ENCODE measurements at regions not wholly inside any gene's neighbourhood (a gene's known extent, or its start where the extent isn't known, plus 50 kb on each side); places are given as distances from the start of the nearest gene placed in this dataset.

- dilution Hi-C loops (cut with HindIII; ENCODE audit: low sequenced_read_pairs, unreplicated experiment): no loop called here
- H3K9me1 ChIP-seq (ENCODE audit: insufficient read depth, low read length): no peaks in the 10 kb centered on the region
- H2BK20ac ChIP-seq (ENCODE audit: low read depth, low read length): no peak overlapping the region
- H3K18ac ChIP-seq (ENCODE audit: low read depth, low read length): no peak overlapping the region
- ChIA-PET CTCF (interaction anchor here (0.9 kb wide), 1 partner anchor 112 kb away, joined by 4 read pairs; no protein-coding TSS in a partner anchor), POLR2A (ENCODE audit: unreplicated experiment) (no interaction called here)
- H3K4me1 ChIP-seq (ENCODE audit: control insufficient read depth, insufficient read depth, low read length): peaks cover 13% of the 10 kb centered on the region
- in situ Hi-C loops (cut with MboI; ENCODE audit: low sequenced_read_pairs): no loop called here
- H4K20me1 ChIP-seq (ENCODE audit: insufficient read depth, low read length): no peaks in the 10 kb centered on the region
- no peaks in the 10 kb centered on the region for H3K79me1 ChIP-seq (ENCODE audit: low read depth in 1 of 2, low read length in 2 of 2)
- no peak overlapping the region for H3K4ac ChIP-seq (ENCODE audit: low read depth, low read length)
- H2AK9ac ChIP-seq (replicated peaks; ENCODE audit: low read depth, low read length, poor library complexity): no peak overlapping the region
- BruUV-seq (replicated peaks): no TSS peak
- H3K4me3 ChIP-seq (ENCODE audit: insufficient read depth, low read depth, low read length): no peak overlapping the region
- H2BK15ac ChIP-seq (ENCODE audit: low read depth, low read length): no peak overlapping the region
- no peak overlapping the region for H3K14ac ChIP-seq (replicated peaks; ENCODE audit: low read depth, low read length)
- peak overlapping the region; percentile 15 for H2AFZ ChIP-seq (replicated peaks; ENCODE audit: low read length, poor library complexity)
- DNase-seq (no peak), ATAC-seq (ENCODE audit: low read depth) (no peak)
- no peak overlapping the region for H2BK5ac ChIP-seq (ENCODE audit: low read depth, low read length, poor library complexity, severe bottlenecking)
- H4K91ac ChIP-seq (ENCODE audit: insufficient read depth, low read depth, low read length): no peak overlapping the region
- 0 out of 2 replicates have a peak overlapping the region, but pooled peaks have one; percentile 24 for H2AK5ac ChIP-seq (ENCODE audit: low read depth, low read length)
- H3K56ac ChIP-seq (ENCODE audit: extremely low read depth, insufficient read depth, low read length): no peak overlapping the region
- H4K8ac ChIP-seq (ENCODE audit: low read depth in 2 of 2, low read length in 2 of 2): no peak overlapping the region
- H3K9me3 ChIP-seq (ENCODE audit: control insufficient read depth, insufficient read depth, low read length): no peaks in the 10 kb centered on the region
- H3K4me2 ChIP-seq (ENCODE audit: low read depth, low read length): no peak overlapping the region
- H3K23ac ChIP-seq (ENCODE audit: low read depth, low read length): no peak overlapping the region
- H3K27ac ChIP-seq (ENCODE audit: insufficient read depth, low read length): no peak overlapping the region
- H4K5ac ChIP-seq (ENCODE audit: low read depth, low read length): no peak overlapping the region
- no peaks in the 10 kb centered on the region for H3K36me3 ChIP-seq (ENCODE audit: control insufficient read depth, insufficient read depth, low read length)
- no peaks in the 10 kb centered on the region for H3K27me3 ChIP-seq (ENCODE audit: control insufficient read depth, insufficient read depth, low read length)
- H2BK120ac ChIP-seq (ENCODE audit: low read depth, low read length): no peak overlapping the region
- no peak for TF ChIP-seq RAD21 (IDR thresholded peaks at IDR 0.05; ENCODE audit: low read length)
- no peak for TF ChIP-seq ELK1 (IDR thresholded peaks at IDR 0.05; ENCODE audit: borderline replicate concordance, low read depth, low read length)
- TF ChIP-seq BHLHE40 (IDR thresholded peaks at IDR 0.05; ENCODE audit: low read depth, low read length): no peak
- TF ChIP-seq USF2 (IDR thresholded peaks at IDR 0.05; ENCODE audit: low read depth, low read length): no peak
- TF ChIP-seq CTCF (conservative IDR thresholded peaks at IDR 0.05; ENCODE audit: low read depth, low read length): no peak
- no peak for TF ChIP-seq SMC3 (IDR thresholded peaks at IDR 0.05; ENCODE audit: low read depth, low read length)
- no peak for TF ChIP-seq POLR2A (IDR thresholded peaks at IDR 0.05; ENCODE audit: low read depth, low read length)
- no peak for TF ChIP-seq FOS (IDR thresholded peaks at IDR 0.05; ENCODE audit: low read depth, low read length)
- TF ChIP-seq MXI1 (IDR thresholded peaks at IDR 0.05; ENCODE audit: borderline replicate concordance, low read depth, low read length): no peak
- TF ChIP-seq MAZ (IDR thresholded peaks at IDR 0.05; ENCODE audit: borderline replicate concordance, low read depth, low read length): no peak
- no peak for TF ChIP-seq RCOR1 (IDR thresholded peaks at IDR 0.05; ENCODE audit: insufficient replicate concordance, low read length)
- TF ChIP-seq RFX5 (IDR thresholded peaks at IDR 0.05; ENCODE audit: low read depth, low read length): no peak
- no peak for TF ChIP-seq CHD1 (IDR thresholded peaks at IDR 0.05; ENCODE audit: low read depth, low read length)
- TF ChIP-seq CEBPB (IDR thresholded peaks at IDR 0.05; ENCODE audit: low read depth, low read length): no peak
- no peak overlapping the region for H3K9ac ChIP-seq (ENCODE audit: low read depth, low read length)
- no CpG with 5 or more reads among the region's 6 CpGs for WGBS, 2 experiments (ENCODE audit: extremely low coverage in 2 of 2, insufficient read length in 1 of 2)
- intact Hi-C loops (cut with micrococcal nuclease): no loop called here
These were observed 341.2 kb downstream of the AEBP2 start for GRCh38 chr12:19780460-19780859.
